GM12878 (cell line): ENCODE measurements at regions not wholly inside any gene's neighbourhood (a gene's known extent, or its start where the extent isn't known, plus 50 kb on each side); places are given as distances from the start of the nearest gene placed in this dataset.

Source experiments
- ATAC-seq: fragments of 200-7000 bp; cut with Tn5 transposase; 3 replicates; pipeline ENCODE4 v1.9.1; 2020; ENCODE audit warnings: mild to moderate bottlenecking, moderate library complexity
- BruUV-seq: library from RNA; stranded (reverse); fragments of 400-500 nt; replicated peaks from 2 replicates; lab custom pipeline; 2021; lab: Mats Ljungman, UMichigan
- CTCF ChIA-PET: fragments of 300-600 bp; sonication (Branson Sonifier 250); formaldehyde crosslinking; extraction: SDS; loops from one replicate; lab custom pipeline; 2021; ENCODE audit warnings: inconsistent platforms; lab: Yijun Ruan, JAX
- POLR2A ChIA-PET: fragments of 350-600 bp; formaldehyde crosslinking; extraction: SDS; loops from one replicate; lab custom pipeline; 2021; ENCODE audit warnings: inconsistent platforms; lab: Charles Lee
- RAD21 ChIA-PET: fragments of 300-600 bp; sonication (Branson Sonifier 250); formaldehyde crosslinking; loops from one replicate; lab custom pipeline; 2023; ENCODE audit warnings: antibody characterized with exemption; ENCODE audit not compliant: unreplicated experiment; lab: Charles Lee
- SMC1A ChIA-PET: fragments of 300-600 bp; sonication (Branson Sonifier 250); formaldehyde crosslinking; loops from one replicate; lab custom pipeline; 2023; ENCODE audit not compliant: unreplicated experiment, uncharacterized antibody; lab: Charles Lee
- DNase-seq: peaks from one replicate; pipeline ENCODE4 v3.0.0-alpha.2; 2011; ENCODE audit warnings: low read depth, low spot score
- FAIRE-seq: peaks from 3 replicates; lab custom pipeline; 2011; peaks lifted over from hg19 to GRCh38; lab: Jason Lieb, UNC
- H2AFZ ChIP-seq: 2 replicates; pipeline ENCODE4 v1.6.0; 2011; ENCODE audit warnings: low read depth, low read length, control low read depth; ENCODE audit not compliant: control insufficient read depth
- H3K27ac ChIP-seq: 2 replicates; pipeline ENCODE4 v1.5.1; 2011; ENCODE audit warnings: control low read depth; ENCODE audit not compliant: control insufficient read depth, insufficient read depth
- H3K27me3 ChIP-seq, 2 experiments: replicated peaks in 1 of 2; 2 replicates each; pipeline versions ENCODE4 v1.6.0 to v1.6.1; 2011; ENCODE audit warnings: low read length in 1 of 2; ENCODE audit not compliant: control insufficient read depth in 2 of 2, insufficient read depth in 2 of 2
- H3K36me3 ChIP-seq, 2 experiments: 2 replicates each; pipeline ENCODE4 v1.5.1; 2011; ENCODE audit warnings: low read length in 1 of 2; ENCODE audit not compliant: control insufficient read depth in 2 of 2, insufficient read depth in 2 of 2
- H3K4me1 ChIP-seq: 2 replicates; pipeline ENCODE4 v1.6.1; 2011; ENCODE audit warnings: mild to moderate bottlenecking, low read length, moderate library complexity, mixed read lengths; ENCODE audit not compliant: control insufficient read depth, insufficient read depth
- H3K4me2 ChIP-seq: 2 replicates; pipeline ENCODE4 v1.6.0; 2011; ENCODE audit warnings: control low read depth; ENCODE audit not compliant: control insufficient read depth, insufficient read depth
- H3K4me3 ChIP-seq: fragments of 200-600 bp; sonication (generic); 2 replicates; pipeline ENCODE4 v1.5.1; 2016
- H3K79me2 ChIP-seq: 2 replicates; pipeline ENCODE4 v1.6.0; 2011; ENCODE audit warnings: low read length; ENCODE audit not compliant: control insufficient read depth, insufficient read depth
- H3K9ac ChIP-seq: 2 replicates; pipeline ENCODE4 v1.8.0; 2011; ENCODE audit warnings: low read length, control low read depth, mixed read lengths; ENCODE audit not compliant: control insufficient read depth, insufficient read depth
- H3K9me3 ChIP-seq: replicated peaks from 3 replicates; pipeline ENCODE4 v1.5.1; 2011; ENCODE audit warnings: mild to moderate bottlenecking, low read length; ENCODE audit not compliant: control insufficient read depth, insufficient read depth
- H4K20me1 ChIP-seq: 2 replicates; pipeline ENCODE4 v1.6.0; 2011; ENCODE audit not compliant: control insufficient read depth, insufficient read depth
- BCL11A ChIP-seq: IDR thresholded peaks from 2 replicates; pipeline ENCODE4 v1.6.1; 2011; ENCODE audit warnings: low read depth, low read length
- ESRRA ChIP-seq: IDR thresholded peaks from 2 replicates; pipeline ENCODE4 v1.6.1; 2012; ENCODE audit warnings: mild to moderate bottlenecking, low read length, improper control_type of control experiment
- IRF5 ChIP-seq: fragments of 450-650 bp; IDR thresholded peaks from 2 replicates; pipeline ENCODE4 v1.6.1; 2017; ENCODE audit warnings: borderline replicate concordance
- KDM1A ChIP-seq: fragments of 200-600 bp; sonication (generic); IDR thresholded peaks from 2 replicates; pipeline ENCODE4 v1.6.1; 2016; ENCODE audit warnings: borderline replicate concordance
- KLF5 ChIP-seq: fragments of 450-650 bp; IDR thresholded peaks from 2 replicates; pipeline ENCODE4 v1.6.1; 2014; ENCODE audit warnings: mild to moderate bottlenecking; ENCODE audit not compliant: partially characterized antibody
- PAX8 ChIP-seq: fragments of 450-650 bp; IDR thresholded peaks from 2 replicates; pipeline ENCODE4 v1.6.1; 2017; ENCODE audit warnings: mild to moderate bottlenecking, moderate library complexity
- RFX5 ChIP-seq: IDR thresholded peaks from 2 replicates; pipeline ENCODE4 v1.6.1; 2011; ENCODE audit warnings: low read depth, low read length, improper control_type of control experiment
- SIX5 ChIP-seq: IDR thresholded peaks from 2 replicates; pipeline ENCODE4 v1.6.1; 2011; ENCODE audit warnings: mild to moderate bottlenecking, low read depth, low read length, moderate library complexity; ENCODE audit not compliant: severe bottlenecking
- SP1 ChIP-seq: IDR thresholded peaks from one replicate; pipeline ENCODE4 v1.6.1; 2011; ENCODE audit warnings: low read depth, low read length
- STAT1 ChIP-seq: fragments of 450-650 bp; conservative IDR thresholded peaks from 2 replicates; pipeline ENCODE4 v1.6.1; 2014; ENCODE audit warnings: antibody characterized with exemption, mild to moderate bottlenecking
- WGBS: methylation state at CpG from one replicate; pipeline ENCODE4 v1.1.6; 2016; ENCODE audit warnings: low lambda C conversion rate; ENCODE audit not compliant: insufficient replicate concordance, insufficient coverage; ENCODE audit errors: missing lambda C conversion rate; 5-methylcytosine and 5-hydroxymethylcytosine counted together
- in situ Hi-C: fragments of 300-500 bp; cut with MboI; formaldehyde crosslinking; loops from 9 replicates; pipeline ENCODE4 v1.14.3; 2018; ENCODE audit warnings: mixed read lengths
- intact Hi-C: fragments of 100-400 bp; cut with micrococcal nuclease; formaldehyde crosslinking; loops from one replicate; pipeline ENCODE4 v1.14.2; 2022; ENCODE audit not compliant: unreplicated experiment
- TF ChIP-seq, protein P1 (sequence below), 3 experiments: IDR thresholded peaks in 2 of 3; conservative IDR thresholded peaks in 1 of 3; 2 replicates each; pipeline ENCODE4 v1.5.1; 2011; ENCODE audit warnings: low read depth in 3 of 3, low read length in 3 of 3, mild to moderate bottlenecking in 3 of 3, control low read depth in 2 of 3, moderate library complexity in 2 of 3, inconsistent platforms in 1 of 3, mixed read lengths in 1 of 3; ENCODE audit not compliant: control insufficient read depth in 2 of 3, insufficient read depth in 1 of 3; ENCODE audit errors: extremely low read depth in 1 of 3
- TF ChIP-seq, protein P2 (sequence below): IDR thresholded peaks from 2 replicates; pipeline ENCODE4 v1.6.1; 2012; ENCODE audit warnings: low read depth, low read length, improper control_type of control experiment

DNA sequence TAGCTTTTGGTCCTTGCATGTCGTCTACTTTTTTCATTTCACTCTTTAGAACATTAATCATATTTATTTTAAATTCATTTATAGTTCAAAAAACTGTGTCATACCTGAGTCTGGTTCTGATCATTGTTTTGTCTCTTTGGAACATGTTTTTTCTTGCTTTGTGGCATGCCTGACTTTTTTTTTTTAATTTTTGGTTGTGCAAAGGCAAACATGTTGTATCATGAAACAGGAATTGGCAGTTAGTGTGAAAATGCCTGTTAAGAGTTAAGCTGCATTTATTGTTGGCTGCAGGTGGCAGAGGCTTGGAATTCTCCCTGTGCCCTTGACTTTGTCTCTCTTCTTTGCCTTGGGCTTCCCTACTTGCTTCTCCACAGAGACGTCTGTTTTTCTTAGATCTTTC lies 525.0 kb upstream of the ADARB2 start:
- no peak for TF ChIP-seq BCL11A
- no peak for TF ChIP-seq PAX8
- TF ChIP-seq STAT1, result no peak
- TF ChIP-seq SP1, result no peak
- intact Hi-C loops, result no loop called here
- ChIA-PET CTCF (no interaction called here), RAD21 (no interaction called here), SMC1A (interaction anchor here (0.6 to 0.7 kb wide), 3 partner anchors 11 to 855 kb away, joined by 3 to 4 read pairs (median 3); no protein-coding TSS in a partner anchor), POLR2A (no interaction called here)
- DNase-seq (no peak), FAIRE-seq (no peak), ATAC-seq (no peak)
- Histone ChIP-seq H2AFZ (no peak overlapping the region), H4K20me1 (no peaks in the 10 kb centered on the region), H3K36me3 (no peaks in the 10 kb centered on the region), H3K4me3 (no peak overlapping the region), H3K79me2 (no peaks in the 10 kb centered on the region), H3K27ac (no peak overlapping the region), H3K9ac (no peak overlapping the region), H3K27me3 (no peaks in the 10 kb centered on the region), H3K4me2 (no peak overlapping the region), H3K4me1 (no peaks in the 10 kb centered on the region), H3K9me3 (no peaks in the 10 kb centered on the region)
- in situ Hi-C loops, result no loop called here
- WGBS, result 14% methylated on average over 2 of the region's 2 CpGs
- no TSS peak for BruUV-seq

DNA sequence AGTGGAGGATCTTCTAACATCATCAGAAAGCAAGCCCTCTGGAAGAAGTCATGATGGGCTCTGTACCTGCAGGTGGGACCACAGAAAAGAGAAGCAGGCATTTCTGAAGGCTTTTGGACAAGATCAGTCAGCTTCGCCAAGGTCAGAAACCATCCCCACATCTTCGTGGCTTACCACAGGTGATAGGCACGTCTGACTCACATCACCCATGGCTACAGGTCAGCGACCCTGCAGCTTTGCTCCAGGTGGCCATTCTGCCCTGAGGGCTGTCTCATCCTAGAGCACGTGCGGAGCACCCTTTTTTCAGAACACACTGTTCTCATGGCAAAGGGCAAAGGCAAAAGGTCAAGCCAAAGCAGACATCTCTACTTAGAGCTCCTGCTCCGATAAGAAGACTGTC lies 518.9 kb upstream of the ADARB2 start:
- Histone ChIP-seq H3K4me1 (no peaks in the 10 kb centered on the region), H3K9me3 (no peaks in the 10 kb centered on the region), H2AFZ (no peak overlapping the region), H3K27me3 (no peaks in the 10 kb centered on the region), H3K79me2 (no peaks in the 10 kb centered on the region), H3K36me3 (no peaks in the 10 kb centered on the region), H3K4me2 (no peak overlapping the region), H4K20me1 (no peaks in the 10 kb centered on the region), H3K27ac (no peak overlapping the region), H3K9ac (no peak overlapping the region), H3K4me3 (no peak overlapping the region)
- DNase-seq (no peak), ATAC-seq (no peak), FAIRE-seq (no peak)
- BruUV-seq, result no TSS peak
- ChIA-PET POLR2A (no interaction called here), SMC1A (no interaction called here), RAD21 (no interaction called here), CTCF (no interaction called here)
- TF ChIP-seq SIX5 (no peak), KLF5 (no peak), ESRRA (no peak), KDM1A (no peak), RFX5 (no peak), IRF5 (no peak)
- TF ChIP-seq, protein P1, sequence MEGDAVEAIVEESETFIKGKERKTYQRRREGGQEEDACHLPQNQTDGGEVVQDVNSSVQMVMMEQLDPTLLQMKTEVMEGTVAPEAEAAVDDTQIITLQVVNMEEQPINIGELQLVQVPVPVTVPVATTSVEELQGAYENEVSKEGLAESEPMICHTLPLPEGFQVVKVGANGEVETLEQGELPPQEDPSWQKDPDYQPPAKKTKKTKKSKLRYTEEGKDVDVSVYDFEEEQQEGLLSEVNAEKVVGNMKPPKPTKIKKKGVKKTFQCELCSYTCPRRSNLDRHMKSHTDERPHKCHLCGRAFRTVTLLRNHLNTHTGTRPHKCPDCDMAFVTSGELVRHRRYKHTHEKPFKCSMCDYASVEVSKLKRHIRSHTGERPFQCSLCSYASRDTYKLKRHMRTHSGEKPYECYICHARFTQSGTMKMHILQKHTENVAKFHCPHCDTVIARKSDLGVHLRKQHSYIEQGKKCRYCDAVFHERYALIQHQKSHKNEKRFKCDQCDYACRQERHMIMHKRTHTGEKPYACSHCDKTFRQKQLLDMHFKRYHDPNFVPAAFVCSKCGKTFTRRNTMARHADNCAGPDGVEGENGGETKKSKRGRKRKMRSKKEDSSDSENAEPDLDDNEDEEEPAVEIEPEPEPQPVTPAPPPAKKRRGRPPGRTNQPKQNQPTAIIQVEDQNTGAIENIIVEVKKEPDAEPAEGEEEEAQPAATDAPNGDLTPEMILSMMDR (IDR thresholded peaks at IDR 0.05 in 2 of 3, conservative IDR thresholded peaks at IDR 0.05 in 1 of 3; ENCODE audit: control insufficient read depth in 2 of 3, extremely low read depth in 1 of 3, insufficient read depth in 1 of 3, low read depth in 3 of 3, low read length in 3 of 3), result no peak
- TF ChIP-seq, protein P2, sequence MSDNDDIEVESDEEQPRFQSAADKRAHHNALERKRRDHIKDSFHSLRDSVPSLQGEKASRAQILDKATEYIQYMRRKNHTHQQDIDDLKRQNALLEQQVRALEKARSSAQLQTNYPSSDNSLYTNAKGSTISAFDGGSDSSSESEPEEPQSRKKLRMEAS, result no peak
- intact Hi-C loops, result no loop called here
- in situ Hi-C loops, result no loop called here
- WGBS, result 18% methylated on average over 7 of the region's 7 CpGs
